Body of pancreas (tissue), 4 donors: ENCODE measurements at regions not wholly inside any gene's neighbourhood (a gene's known extent, or its start where the extent isn't known, plus 50 kb on each side); places are given as distances from the start of the nearest gene placed in this dataset.

Experiments
- CTCF ChIP-seq, 7 experiments: fragments of 450-650 bp in 4 of 7; fragments of 200-600 bp in 3 of 7; sonication (generic) in 3 of 7; IDR thresholded peaks; one replicate each; pipeline ENCODE4 v1.5.1; 2016 to 2019; ENCODE audit warnings: antibody characterized with exemption in 7 of 7
- POLR2A ChIP-seq, 3 donors: fragments of 450-650 bp; IDR thresholded peaks; one replicate each; pipeline ENCODE4 v1.6.1; 2016; ENCODE audit warnings: antibody characterized with exemption in 3 of 3, mild to moderate bottlenecking in 2 of 3

GRCh38 chr2:7588295-7588694 lies 671.1 kb downstream of the RNF144A start:
- TF ChIP-seq CTCF (IDR thresholded peaks at IDR 0.05): no peak
- TF ChIP-seq POLR2A (IDR thresholded peaks at IDR 0.05): no peak
